SK-N-MC (cell line): ENCODE measurements at regions not wholly inside any gene's neighbourhood (a gene's known extent, or its start where the extent isn't known, plus 50 kb on each side); places are given as distances from the start of the nearest gene placed in this dataset.

Source experiments
- EZH2 ChIP-seq: fragments of 200-600 bp; sonication (generic); IDR thresholded peaks from one replicate; pipeline ENCODE4 v1.6.1; 2017; ENCODE audit warnings: antibody characterized with exemption
- POLR2AphosphoS5 ChIP-seq: IDR thresholded peaks from 2 replicates; pipeline ENCODE4 v1.6.1; 2012; ENCODE audit warnings: mild to moderate bottlenecking, low read depth, low read length, borderline replicate concordance

DNA sequence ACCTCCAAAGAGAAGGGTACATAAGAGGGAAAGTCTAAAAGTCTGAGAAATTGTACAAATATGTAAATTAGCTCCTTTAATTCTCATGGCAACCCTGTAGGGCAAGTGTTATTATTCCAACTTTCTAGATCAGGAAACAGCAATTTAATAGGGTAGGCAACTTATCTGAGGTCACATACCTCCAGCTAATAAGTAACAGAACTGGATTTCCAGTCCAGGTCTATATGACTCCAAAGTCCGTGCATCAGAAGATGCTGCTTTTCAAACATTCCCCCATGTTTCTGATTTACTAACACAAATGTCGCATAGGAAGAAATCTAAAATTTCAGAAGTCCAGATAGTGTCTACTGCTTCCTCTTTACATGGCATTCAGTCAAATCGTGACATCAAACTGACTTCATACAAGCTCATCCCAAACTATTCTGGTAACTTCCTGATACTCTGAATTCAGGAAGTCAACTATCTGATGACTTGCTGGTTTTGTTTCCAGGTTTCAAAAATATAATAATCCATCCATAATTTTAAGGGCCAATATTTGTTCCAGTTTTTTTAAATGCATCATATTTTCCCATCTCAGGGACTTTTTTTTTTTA is 419.3 kb upstream of the ACVR2A start:
- TF ChIP-seq POLR2AphosphoS5 (no peak), EZH2 (no peak)
